HG02981 (cell line): ENCODE measurements at regions not wholly inside any gene's neighbourhood (a gene's known extent, or its start where the extent isn't known, plus 50 kb on each side); places are given as distances from the start of the nearest gene placed in this dataset.

Experiments used
- ATAC-seq: cut with Tn5 transposase; IDR thresholded peaks from one replicate; pipeline ENCODE4 v1.9.1; 2021; ENCODE audit warnings: mild to moderate bottlenecking, moderate library complexity; ENCODE audit not compliant: unreplicated experiment

DNA sequence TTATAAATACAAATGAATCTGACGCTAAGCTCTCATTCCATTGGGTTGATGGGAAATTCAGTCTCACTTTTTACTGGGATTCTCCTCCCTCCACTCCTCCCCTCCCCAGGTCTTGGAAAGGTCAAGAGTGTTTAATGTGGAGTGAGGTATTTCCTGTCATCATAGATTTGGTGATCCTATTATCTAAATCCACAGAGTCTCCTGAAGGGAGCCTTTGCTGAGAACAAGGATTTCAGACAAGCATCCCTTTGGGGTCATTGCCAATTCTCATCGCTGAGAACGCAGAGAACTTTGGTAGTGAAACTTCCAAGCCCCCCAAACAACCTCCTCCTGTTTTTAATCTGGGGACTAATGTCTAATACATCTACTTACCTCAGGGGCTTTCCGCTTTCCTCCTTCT lies 297.9 kb downstream of the OTOL1 start:
- ATAC-seq: no peak

DNA sequence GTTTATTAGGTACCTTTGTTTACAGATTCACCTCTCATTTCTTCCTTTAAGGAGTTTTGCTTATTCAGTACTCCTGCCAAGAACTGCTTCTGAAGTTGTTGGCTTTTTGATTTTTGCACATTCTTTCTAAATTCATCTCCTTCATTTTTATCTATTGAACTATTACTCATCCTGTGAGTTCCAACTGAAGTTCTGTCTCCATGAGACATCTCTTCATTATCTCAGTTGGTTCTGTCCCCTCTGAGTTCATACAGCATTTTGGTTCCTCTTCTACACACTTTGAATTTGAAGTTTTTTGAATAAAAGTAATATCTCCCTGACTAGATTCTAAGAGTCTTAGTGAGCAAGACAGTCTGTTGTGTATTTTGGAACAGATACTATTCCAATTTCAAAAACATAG lies 299.7 kb downstream of the OTOL1 start:
- no peak for ATAC-seq

DNA sequence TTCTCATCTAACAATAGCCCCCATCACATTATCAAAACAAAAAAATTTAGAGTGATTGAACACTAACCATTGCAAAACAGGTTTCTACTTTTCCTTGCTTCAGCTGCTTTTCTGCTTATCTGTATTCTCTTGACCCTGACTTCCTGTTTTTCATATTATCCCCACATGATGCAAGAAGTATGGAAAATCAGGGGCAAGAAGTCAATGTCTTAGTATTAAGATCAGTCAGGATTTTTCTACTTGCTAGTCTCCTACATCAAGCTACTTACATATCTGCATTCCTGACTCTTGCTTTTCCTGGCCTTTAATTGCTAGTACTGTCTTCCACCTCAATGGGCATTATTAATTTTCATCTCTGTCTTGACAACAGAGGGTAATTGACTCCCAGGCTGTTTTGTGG lies 300.2 kb downstream of the OTOL1 start:
- ATAC-seq: no peak

DNA sequence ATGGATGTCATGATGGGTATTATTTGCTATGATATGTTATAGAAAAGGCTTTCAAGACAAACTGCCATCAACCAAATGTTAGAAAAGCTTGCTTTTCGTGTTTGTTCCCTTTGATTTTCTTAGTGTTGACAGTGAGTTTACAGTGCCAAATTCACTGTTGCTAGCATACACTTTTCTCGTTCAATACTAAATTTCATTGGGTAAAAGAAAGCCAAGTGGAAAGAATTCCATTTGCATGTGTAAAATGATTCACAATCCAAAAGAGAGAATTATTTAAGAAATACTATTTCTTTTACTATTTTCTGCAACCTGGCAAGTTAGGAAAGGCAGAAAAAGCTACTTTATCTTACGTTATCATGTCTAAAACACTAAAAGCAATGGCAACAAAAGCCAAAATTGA lies 301.4 kb downstream of the OTOL1 start:
- ATAC-seq: no peak

DNA sequence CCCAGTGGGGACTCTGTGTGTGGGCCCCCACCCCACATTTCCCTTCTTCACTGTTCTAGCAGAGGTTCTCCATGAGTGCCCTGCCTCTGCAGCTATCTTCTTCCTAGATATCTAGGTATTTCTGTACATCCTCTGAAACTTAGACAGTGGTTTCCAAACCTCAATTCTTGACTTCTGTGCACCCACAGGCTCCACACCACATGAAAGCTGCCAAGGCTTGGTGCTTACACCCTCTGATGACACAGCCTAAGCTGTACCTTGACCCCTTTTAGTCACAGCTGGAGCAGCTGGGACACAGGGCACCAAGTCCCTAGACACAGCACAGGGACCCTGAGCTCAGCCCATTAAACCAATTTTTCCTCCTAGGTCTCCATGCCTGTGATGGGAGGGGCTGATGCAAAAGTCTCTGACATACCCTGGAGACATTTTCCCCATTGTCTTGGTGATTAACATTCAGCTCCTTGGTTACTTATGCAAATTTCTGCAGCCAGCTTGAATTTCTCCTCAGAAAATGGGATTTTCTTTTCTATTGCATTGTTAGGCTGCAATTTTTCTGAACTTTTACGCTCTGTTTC lies 304.5 kb downstream of the OTOL1 start:
- no peak for ATAC-seq

DNA sequence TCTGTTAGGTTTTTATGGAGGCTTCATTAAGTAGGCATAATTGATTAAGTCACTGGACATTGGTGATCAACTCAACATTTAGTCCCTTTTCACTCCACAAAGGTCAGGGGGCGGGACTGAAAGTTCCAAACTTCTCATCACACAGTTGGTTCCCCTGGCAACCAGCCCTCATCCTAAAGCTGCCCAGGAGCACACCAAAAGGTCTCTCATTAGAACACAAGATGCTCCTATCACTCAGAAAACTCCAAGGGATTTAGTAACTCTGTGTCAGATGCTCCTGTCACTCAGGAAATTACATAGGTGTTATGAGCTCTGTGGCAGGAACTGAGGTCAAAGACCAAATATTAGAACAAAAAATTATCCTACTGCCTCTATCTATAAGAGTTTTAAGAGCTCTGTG lies 321.5 kb downstream of the OTOL1 start:
- ATAC-seq: no peak

DNA sequence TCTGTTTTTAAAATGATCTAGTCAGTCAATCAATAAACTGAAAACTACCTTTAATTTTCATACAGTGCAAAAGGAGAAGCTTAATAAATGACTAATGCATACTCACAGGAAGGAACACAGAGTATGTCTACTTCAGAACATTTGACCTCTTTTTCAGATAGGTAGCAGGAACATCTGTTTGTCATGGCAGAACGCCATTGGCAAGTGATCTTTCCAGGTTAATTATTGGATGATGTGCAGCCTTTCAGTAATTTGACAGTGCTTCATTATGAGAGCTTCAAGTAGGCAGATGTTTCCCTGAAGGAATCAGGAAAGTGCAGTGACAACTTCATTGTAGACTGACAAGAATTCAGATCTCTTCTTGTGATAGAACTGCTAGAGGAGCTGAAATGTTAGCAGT lies 325.0 kb downstream of the OTOL1 start:
- ATAC-seq: peak; percentile 78

DNA sequence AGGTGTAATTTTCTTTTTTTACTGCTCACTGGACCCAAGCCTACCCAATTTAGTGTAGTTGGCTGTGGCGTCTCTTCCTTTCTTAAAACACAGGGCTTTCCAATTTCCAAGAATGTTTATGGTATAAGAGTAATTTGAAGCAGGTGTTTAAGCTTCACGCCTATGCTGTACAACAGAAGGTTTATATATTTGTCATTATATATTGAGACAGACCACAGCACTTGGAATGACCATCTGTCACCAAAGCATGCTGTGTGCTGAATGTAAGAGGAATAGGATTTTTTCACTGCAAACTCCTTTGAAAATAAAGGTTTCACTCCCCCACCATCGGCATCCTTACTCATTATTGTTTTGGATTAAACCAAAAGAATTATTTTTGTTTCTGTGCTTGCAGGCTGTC lies 325.7 kb downstream of the OTOL1 start:
- ATAC-seq: no peak

DNA sequence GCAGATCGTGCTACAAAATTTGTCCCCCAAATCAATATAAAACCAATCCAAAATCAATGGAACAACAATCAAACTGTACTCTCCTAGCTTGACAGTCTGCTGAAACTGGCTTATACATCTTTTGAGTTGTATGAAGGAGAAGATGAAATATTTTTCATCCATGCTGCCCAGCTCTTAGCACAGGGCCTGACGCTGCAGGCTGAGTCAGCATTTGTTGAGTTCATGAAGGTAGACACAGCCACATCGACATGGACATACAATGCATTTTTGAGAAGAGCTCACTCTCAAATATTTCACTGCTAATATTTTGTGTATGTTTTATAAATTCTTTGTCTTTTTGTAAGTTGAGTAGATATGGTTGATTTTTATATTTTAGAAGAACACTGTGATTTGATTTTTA lies 327.3 kb downstream of the OTOL1 start:
- ATAC-seq: no peak

DNA sequence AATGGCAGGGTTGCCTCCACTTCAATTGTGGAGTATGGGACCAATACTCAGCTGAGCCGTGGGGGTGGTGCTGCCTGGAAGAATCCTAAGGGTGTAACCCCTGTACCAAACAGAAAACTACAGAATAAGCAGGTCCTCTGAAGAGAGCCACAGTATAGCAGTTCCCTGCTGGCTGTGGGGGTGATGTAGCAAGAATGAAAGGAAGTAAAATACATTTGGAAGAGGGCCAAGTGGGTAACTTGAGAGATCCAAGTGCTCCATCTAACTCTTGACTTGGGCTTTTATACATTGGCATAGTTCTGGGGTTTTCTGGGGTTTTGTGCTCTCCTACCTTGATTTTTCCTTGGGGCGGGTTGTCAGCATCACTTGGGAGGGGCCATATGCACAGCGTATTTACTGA lies 341.4 kb downstream of the OTOL1 start:
- ATAC-seq: no peak

DNA sequence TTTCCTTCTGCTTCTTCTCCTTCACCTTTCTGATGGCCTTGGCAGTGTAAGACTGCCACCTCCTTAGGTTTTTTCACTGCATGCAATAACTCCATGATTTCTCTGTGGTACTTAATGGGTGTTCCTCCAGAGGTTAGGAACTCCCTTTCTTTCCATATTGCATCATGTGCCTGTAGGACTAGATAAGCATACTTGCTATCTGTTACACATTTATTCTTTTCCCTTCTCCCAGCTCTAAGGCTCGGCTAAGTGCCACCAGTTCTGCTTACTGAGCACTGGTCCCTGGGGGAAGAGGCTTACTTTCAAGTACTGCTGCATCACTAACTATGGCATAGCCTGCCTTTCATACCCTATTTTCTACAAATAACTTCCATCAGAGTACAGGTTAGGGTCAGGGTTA lies 351.8 kb downstream of the OTOL1 start:
- no peak for ATAC-seq

DNA sequence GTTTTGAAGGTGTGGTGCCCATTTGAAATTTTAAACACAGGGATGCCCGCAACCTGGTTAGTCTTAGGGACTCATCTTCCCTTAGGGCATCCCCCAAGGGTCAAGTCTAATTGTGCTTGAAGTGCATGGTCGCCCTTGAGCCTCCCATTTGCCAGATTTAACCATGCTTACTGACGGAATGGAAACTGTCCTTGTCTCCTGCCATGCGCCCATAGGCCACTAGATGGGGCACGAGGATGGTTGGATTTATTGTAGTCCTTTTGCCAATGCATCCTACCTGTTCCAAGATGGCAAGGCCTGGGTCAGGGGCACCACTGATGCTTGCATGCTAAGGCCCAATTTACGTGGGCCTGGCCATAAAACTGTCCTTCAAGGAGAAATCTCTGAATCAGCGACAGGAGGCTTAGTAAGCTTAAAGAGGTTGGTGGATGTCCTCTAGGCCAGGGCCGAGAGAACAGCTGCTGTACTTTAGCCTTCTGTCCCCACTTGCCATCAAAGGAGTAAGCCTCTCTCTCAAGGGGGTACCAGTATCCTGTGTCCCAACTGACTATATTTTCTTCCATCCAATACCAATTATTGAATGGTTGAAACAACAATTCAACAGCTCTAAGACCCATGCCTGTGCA lies 355.4 kb downstream of the OTOL1 start:
- ATAC-seq: peak; percentile 95

DNA sequence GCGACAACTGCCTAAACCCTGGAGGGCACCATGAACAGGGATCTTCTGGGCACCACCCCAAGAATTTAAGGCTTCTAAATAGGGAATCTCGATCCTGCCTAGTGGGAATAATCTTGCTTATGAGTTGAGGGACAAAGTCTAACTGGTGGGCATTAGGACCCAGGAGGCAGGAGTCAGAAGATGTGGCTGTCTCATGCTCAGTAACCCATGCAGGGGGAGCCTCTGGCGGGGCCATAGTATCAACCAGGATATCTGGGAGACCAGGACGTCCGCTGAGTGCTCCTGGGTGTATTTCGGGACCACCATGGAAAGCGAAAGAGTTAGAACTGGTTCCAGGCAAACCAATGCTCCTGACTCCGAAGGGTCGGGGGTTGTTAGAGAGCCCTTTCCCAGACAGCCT lies 356.1 kb downstream of the OTOL1 start:
- no peak for ATAC-seq

DNA sequence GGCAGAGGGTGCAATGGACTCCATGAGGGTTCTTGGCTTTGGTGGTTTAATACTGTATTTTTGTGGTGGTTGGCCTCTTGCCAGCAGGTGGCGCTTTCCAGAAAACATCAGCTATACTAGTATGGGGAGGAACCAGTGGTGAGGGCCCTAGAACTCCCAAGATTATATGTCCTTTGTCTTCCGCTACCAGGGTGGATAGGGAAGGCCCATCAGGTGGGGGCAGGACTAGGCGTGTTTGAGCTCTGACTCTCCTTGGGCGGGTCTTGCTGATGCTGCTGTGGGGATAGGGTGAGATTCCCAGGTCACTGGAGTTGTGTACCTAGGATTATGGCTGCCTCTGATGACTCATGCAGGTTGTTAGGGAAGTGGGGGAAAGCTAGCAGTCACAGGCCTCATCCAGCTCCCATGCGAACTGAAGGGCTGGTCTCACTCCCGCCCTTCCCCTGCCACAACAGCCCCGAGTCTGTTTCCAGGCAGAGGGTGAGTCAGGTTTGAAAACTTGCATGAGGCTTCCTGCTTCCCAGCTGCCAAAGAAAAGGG lies 357.7 kb downstream of the OTOL1 start:
- peak; percentile 53 for ATAC-seq

DNA sequence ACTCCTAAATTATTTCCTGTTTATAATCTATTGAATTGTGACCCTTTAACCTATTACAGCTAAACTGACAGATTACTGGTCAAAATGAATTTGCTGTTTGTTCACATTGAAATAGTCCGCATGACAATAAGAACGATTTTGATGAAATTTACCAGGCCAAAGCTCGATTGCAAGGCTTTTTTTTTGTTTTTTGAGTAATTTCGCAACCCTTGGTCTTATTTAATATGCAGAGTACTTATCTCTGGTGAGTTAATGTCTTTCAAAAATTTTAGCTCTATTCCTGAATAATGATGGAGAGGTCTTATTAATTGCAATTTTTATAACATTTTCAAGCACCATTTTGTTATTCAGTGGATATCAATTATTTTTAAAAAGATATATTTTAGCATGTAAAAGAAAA lies 362.4 kb downstream of the OTOL1 start:
- no peak for ATAC-seq

DNA sequence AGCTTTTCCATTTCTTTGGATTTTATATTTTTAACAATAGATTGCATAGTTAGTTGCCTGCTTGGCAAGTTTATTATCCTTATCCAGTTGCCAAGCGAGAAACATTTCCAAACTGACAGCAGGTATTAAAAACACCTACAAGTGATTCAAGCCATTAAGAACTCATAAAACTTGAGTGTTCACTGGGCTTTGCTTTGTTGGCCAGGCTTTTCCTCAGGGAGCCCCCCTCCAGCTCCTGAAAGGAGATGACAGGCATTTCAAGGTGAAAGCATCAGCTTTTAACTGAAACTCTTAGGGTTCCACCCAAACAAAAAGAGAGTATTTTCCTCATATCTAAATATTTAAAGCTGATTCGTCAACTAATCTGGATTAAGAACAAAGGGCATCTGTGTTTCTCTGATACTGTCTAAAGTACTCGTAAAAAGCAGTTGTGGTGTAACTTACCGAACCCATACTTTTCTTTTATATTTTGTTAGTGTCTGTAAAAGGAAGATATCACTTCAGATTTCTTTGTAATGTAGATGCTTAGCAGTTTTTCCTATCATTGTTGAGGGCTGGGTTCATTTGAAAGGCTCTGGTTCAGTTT lies 363.4 kb downstream of the OTOL1 start:
- no peak for ATAC-seq

DNA sequence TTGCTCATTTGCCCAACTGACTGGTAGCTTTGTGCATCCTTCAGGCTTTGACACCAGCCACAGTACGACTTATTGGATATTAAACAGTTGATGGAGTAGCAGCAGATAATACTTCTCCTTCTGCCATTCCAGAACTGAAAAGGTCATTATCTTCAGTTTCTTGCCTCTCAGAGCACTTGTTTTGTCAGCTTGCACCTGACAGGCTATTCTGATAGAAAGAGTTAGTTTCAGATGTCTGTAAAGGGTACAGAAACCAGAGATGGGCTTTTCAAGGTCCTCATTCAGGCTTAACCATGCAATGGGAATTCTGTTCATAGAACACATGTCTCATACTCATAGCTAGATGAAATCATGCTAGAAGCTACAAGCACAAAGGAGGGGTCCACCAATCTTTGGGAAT lies 367.2 kb downstream of the OTOL1 start:
- ATAC-seq: no peak

DNA sequence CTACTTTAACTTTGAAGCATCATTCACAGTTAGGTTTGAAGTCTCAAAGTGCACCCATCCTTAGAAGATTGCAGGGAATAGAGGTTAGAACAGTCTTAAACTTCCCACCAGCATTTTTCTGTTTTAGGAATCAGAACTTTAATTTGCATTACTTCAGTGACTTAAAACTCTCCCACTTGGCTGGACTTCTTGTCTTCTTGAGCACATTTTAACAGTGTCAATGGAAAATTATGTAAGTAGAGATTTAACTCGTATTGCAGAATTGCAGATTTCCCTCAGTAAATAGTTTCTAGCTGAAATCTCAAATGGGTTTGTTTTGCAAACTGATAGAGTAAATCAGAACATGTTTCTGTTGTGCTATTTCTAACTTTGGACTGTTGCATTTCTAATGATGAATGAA lies 369.6 kb downstream of the OTOL1 start:
- no peak for ATAC-seq

DNA sequence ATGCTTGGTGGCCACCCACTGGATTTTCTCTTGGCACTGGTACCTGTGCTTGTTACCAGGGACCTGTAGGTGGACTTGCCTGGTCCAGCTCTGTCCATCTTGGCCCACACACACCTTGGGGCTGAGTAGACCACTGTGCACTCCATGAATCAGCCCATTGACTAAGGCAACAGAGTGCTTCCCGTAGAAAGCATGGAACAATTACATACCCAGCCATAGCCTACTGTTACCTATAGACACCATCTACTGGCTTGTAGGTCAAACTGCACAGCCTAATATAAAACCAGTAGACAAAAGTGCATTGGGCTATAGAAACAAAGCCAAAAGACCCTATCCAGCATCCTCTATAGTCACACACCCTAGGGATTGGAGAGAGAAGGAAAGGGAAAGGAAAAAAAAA lies 378.9 kb downstream of the OTOL1 start:
- no peak for ATAC-seq

DNA sequence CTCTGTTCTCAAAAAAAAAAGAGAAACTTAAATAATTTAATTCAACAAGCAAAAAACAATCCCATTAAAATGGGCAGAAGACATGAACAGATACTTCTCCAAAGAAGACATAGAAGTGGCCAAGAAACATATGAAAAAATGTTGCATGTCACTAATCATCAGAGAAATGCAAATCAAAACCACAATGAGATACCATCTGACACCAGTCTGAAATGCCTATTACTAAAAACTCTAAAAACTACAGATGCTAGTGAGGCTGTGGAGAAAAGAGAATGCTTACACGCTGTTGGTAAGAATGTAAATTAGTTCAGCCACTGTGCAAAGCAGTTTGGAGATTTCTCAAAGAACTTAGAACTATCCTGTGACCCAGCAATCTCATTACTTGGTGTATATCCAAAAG lies 382.9 kb downstream of the OTOL1 start:
- ATAC-seq: peak; percentile 57

DNA sequence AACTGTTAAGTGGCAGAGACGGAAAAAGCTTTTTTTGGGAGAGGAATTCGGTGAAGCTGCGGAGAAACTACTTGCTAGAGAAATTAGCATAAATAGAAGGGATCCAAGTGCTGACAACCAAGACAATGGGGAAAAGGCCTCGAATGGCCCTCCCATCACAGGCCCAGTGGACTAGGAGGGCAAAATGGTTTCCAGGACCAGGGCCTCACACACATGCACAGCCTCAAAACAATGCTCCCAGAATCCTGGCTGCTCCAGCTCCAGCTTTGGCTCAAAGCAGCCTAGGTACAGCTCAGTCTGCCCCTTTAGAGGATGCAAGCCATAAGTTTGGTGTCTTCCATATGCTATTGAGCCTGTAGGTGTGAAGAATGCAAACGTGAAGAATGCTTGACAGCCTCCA lies 388.2 kb downstream of the OTOL1 start:
- ATAC-seq: no peak

DNA sequence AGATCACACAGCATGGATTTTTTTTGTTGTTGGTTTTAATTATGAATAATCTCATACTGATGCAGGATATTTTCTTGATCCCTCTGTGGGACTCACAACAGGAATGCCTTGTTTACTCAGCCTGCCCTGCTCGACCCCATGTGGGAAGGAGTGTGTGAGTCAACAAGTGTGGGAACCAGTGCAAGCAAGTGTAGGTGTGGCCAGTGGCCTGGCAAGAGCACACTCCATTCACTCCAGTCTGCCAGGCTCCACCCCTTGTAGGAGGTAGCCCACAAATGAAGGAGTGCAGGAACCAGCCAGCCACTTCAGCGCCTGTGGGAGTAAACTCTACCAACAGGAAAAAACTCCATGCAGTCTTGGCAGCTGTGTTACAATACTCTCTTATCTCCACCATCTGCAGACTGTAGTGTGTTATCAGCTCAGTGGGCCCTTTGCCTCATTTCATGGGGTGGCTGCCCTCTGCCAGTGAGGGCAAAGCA lies 393.6 kb downstream of the OTOL1 start:
- ATAC-seq: no peak
